ENCODE measurements at regions not wholly inside any gene's neighbourhood (a gene's known extent, or its start where the extent isn't known, plus 50 kb on each side); places are given as distances from the start of the nearest gene placed in this dataset.
A peak's percentile ranks its signal among the peaks of the same experiment; 100 is the strongest.

DNA sequence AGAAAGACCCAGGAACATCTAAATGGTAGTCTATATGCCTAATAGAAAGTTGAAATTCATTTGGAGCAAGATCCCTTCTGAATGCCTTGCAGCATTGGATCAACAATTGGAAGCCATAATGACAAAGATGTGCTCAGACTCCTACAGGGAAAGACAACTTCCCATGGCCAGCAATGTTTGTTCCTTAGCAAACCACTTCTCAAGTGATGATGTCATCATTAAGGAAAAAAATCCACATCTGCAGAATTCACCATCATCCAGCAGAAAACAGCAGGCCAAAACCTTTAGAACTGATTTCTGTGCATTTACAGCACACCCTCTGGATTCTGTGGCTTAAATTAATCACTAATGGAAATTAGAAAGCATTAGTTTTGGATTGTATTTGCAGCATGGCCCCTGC lies 82.4 kb upstream of the ZIC3 start:
- BruUV-seq (replicated peaks) = no TSS peak
- POLR2A ChIA-PET (ENCODE audit: low non-redundant PET) = no interaction called here
- H3K9me3 ChIP-seq (ENCODE audit: low read depth, low read length, poor library complexity, severe bottlenecking) = no peaks in the 10 kb centered on the region
- DNase-seq (ENCODE audit: low spot score) = no peak
- no peak for TF ChIP-seq CTCF (conservative IDR thresholded peaks at IDR 0.05; ENCODE audit: low read depth, low read length)
- TF ChIP-seq EZH2 (IDR thresholded peaks at IDR 0.05; ENCODE audit: borderline replicate concordance, low read depth, low read length, poor library complexity, severe bottlenecking) = no peak
- no peaks in the 10 kb centered on the region for H3K4me1 ChIP-seq (ENCODE audit: insufficient read depth, low read length, poor library complexity, severe bottlenecking)
- no peaks in the 10 kb centered on the region for H3K27me3 ChIP-seq (replicated peaks; ENCODE audit: insufficient read depth, low read depth, low read length, poor library complexity)
- intact Hi-C loops (cut with micrococcal nuclease; ENCODE audit: unreplicated experiment) = no loop called here
- CTCF ChIA-PET = no interaction called here
- H3K27ac ChIP-seq (ENCODE audit: low read depth, low read length, poor library complexity, severe bottlenecking) = no peak overlapping the region
- H3K4me3 ChIP-seq (ENCODE audit: low read depth, low read length, poor library complexity, severe bottlenecking) = no peak overlapping the region
- H3K36me3 ChIP-seq (ENCODE audit: insufficient read depth, low read length, poor library complexity, severe bottlenecking) = no peaks in the 10 kb centered on the region

DNA sequence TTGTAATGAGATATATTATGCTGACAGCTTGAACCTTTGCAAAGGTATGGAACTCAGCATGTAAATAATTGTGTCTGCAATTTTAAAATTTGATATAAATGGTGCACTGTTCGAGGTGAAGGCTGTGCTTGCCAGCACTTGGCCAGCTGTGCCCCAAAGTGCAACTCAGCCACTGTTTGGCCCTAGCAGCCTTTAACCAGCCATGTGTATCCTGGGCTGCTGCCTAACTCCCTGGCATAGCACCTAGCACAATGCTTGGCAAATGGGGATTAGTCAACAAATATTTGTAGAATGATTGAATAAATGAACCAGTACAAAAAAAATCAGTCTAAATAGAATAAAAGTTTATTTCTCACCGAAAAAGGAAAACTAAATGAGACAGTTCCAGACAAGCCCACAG lies 83.8 kb upstream of the ZIC3 start:
- H3K4me1 ChIP-seq (ENCODE audit: insufficient read depth, low read length, poor library complexity, severe bottlenecking) = no peaks in the 10 kb centered on the region
- TF ChIP-seq EZH2 (IDR thresholded peaks at IDR 0.05; ENCODE audit: borderline replicate concordance, low read depth, low read length, poor library complexity, severe bottlenecking) (no peak), CTCF (conservative IDR thresholded peaks at IDR 0.05; ENCODE audit: low read depth, low read length) (no peak)

DNA sequence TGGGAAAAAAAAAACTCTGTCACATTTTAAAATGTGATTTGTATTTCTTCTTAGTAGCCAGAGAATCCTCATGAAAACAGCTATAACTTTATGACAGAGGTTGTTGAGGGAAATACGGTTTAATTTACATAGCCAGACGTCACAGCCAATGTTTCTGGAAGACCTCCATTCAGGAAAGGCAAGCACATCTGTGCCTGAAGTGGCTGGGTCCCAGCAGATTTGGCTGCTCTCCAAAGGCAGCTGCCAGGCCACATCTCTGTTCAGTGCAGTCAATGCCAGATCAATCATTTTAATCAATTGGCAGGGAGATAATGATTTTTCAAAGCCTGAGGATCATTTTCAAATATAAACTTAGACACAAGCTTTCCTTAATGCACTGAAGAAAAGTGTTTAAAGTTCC lies 86.5 kb upstream of the ZIC3 start:
- H3K27ac ChIP-seq (ENCODE audit: low read depth, low read length, poor library complexity, severe bottlenecking) = no peak overlapping the region
- no peak for TF ChIP-seq EZH2 (IDR thresholded peaks at IDR 0.05; ENCODE audit: borderline replicate concordance, low read depth, low read length, poor library complexity, severe bottlenecking)
- TF ChIP-seq CTCF (conservative IDR thresholded peaks at IDR 0.05; ENCODE audit: low read depth, low read length) = no peak
- ChIA-PET CTCF (no interaction called here), POLR2A (ENCODE audit: low non-redundant PET) (no interaction called here)
- no peaks in the 10 kb centered on the region for H3K36me3 ChIP-seq (ENCODE audit: insufficient read depth, low read length, poor library complexity, severe bottlenecking)
- no peak overlapping the region for H3K4me3 ChIP-seq (ENCODE audit: low read depth, low read length, poor library complexity, severe bottlenecking)
- peak; percentile 9 for DNase-seq (ENCODE audit: low spot score)
- H3K27me3 ChIP-seq (replicated peaks; ENCODE audit: insufficient read depth, low read depth, low read length, poor library complexity) = no peaks in the 10 kb centered on the region
- no peaks in the 10 kb centered on the region for H3K4me1 ChIP-seq (ENCODE audit: insufficient read depth, low read length, poor library complexity, severe bottlenecking)
- intact Hi-C loops (cut with micrococcal nuclease; ENCODE audit: unreplicated experiment) = no loop called here
- BruUV-seq (replicated peaks) = no TSS peak
- no peaks in the 10 kb centered on the region for H3K9me3 ChIP-seq (ENCODE audit: low read depth, low read length, poor library complexity, severe bottlenecking)

More for the DNA sequence above, 83.8 kb upstream of the ZIC3 start:
- H3K9me3 ChIP-seq (ENCODE audit: low read depth, low read length, poor library complexity, severe bottlenecking) = no peaks in the 10 kb centered on the region
- no peaks in the 10 kb centered on the region for H3K27me3 ChIP-seq (replicated peaks; ENCODE audit: insufficient read depth, low read depth, low read length, poor library complexity)
- DNase-seq (ENCODE audit: low spot score) = no peak
- intact Hi-C loops (cut with micrococcal nuclease; ENCODE audit: unreplicated experiment) = no loop called here
- H3K36me3 ChIP-seq (ENCODE audit: insufficient read depth, low read length, poor library complexity, severe bottlenecking) = no peaks in the 10 kb centered on the region
- POLR2A ChIA-PET (ENCODE audit: low non-redundant PET) = no interaction called here
- no peak overlapping the region for H3K4me3 ChIP-seq (ENCODE audit: low read depth, low read length, poor library complexity, severe bottlenecking)
- no TSS peak for BruUV-seq (replicated peaks)
- CTCF ChIA-PET = no interaction called here
- no peak overlapping the region for H3K27ac ChIP-seq (ENCODE audit: low read depth, low read length, poor library complexity, severe bottlenecking)

All from A673 (cell line).